ENCODE measurements at regions not wholly inside any gene's neighbourhood (a gene's known extent, or its start where the extent isn't known, plus 50 kb on each side); places are given as distances from the start of the nearest gene placed in this dataset.
"Not testable (repeated sequence)": the region's sequence is repeated elsewhere in the genome, so short reads cannot be mapped to it uniquely, and the experiment has no call there.

DNA sequence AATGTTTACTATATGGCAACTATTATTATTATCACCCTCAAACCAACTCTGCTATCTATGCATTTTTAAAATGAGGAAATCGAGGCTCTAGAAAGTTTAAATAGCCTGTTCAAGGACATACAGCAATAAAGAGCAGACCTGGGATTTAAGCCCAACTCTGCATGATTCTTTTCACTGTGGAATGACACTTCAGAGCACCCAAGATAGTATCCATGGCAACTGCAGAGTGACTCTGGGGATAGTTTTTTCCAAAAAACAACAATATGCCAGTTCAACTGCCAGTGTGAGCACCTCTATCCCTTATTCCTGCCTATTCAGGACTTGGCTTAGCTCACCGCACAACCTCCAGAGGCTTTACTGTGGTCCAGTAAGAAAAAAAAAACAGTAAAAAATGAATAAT, 293.9 kb downstream of the BRINP2 start:
- DNase-seq = no peak

DNA sequence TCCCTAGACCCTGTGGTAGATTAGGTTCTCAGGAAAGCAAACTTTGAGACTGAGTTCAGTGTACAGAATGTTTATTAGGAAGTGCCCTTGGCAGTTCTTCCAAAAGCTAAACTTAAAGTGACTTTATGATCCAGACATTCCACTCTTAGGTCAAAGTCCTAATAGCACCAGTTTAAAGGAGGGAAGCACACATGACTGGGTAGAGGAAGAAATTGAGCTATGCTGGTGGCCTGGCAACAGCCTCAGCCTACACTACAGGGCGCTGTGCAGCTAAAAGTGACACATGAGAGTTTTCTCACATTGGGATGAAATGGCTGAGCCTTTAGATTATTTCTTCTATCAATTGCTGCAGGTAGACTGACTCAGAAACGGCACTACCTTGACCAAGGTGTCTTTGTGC, 280.4 kb downstream of the BRINP2 start:
- DNase-seq = no peak

DNA sequence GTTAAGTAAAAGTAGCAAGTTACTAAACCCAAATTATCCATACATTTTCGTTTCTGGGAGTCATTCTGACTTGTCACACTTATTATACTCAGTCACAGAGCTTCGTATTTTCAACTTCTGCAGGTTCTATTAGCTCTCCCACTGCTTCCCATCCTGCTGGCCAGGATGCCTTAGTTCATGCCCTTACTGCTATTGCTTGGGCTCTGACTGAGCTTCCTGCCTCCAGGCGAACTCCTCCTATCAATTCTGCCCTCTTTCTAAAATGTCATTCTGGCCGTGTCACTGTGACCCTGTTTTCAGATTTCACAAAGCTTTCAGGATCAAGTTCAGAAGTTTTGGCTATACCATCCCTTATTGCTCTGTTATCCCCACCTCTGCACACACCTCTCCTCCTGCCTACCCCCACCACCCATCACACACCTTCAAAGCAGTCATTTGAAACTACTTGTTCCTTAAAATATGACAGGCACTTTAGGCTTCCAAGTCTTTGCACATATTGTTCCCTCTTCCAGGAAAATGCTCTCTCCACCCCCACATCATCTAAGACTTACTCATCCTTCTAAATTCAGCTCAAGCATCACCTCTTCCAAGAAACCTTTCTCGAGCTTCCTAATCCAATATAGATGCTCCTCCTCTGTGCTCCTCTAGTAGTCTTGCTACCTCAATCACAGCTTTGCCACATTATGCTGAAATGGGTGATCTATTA, 278.0 kb downstream of the BRINP2 start:
- no peak for DNase-seq

DNA sequence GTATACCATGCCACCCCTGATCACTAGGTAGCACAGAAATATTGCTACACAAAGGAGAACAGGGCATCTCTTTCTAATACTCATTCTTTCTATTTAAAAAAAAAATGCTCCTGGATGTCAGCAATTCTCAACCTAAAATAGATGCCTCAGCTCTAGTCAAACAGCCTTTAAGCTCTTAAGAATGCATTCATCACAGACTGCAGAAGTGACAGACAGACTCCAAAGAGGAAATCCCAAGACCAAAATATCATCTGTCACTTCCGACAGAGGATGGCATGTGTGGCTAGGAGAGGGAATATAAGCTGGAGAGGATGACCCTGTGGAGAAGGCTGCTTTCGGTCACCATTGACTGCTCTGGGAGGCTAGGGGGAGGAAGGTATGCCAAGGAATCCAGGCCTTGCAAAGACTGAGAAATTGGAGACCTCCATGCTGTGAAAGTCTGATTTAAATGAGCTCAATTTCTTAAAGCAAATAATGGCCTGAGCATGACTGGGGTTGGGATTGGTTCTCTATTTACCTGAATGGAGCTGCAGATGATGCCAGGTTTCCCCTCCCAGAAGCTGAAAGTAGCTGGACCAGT, 277.4 kb downstream of the BRINP2 start:
- peak; percentile 67 for DNase-seq

DNA sequence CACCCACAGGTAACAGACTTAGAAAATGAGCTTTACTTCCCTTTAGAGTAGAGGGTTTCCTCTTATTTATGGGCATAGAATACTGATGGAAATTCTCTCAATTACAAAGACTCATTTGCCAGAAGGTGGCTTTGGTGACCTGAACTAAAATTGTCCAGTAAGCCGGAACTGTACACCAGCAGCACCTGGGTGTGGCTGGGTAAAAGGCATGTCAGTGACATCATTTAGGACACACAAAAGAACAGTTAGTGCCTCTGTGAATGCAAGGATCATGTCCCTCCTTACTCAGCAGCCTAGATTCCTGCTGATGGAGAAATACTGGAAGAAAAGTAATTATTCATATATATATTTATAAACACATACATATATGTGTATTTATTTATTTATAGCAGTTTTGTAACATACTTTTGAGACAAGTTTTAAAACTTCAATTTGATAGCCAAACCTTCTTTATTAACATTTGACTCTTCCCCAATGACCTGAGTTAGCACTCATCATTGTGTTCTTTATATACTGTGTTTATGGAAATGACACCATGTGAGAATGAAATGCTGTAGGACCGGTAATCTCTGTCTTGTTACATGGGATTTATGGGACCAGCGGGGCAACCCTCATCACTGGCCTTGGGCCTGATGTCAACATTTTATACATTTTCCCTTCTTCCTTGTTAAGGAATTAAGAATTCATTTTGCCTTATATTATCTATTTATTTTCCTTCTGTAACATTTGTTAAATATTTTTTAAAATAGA, 274.4 kb downstream of the BRINP2 start:
- DNase-seq = no peak

DNA sequence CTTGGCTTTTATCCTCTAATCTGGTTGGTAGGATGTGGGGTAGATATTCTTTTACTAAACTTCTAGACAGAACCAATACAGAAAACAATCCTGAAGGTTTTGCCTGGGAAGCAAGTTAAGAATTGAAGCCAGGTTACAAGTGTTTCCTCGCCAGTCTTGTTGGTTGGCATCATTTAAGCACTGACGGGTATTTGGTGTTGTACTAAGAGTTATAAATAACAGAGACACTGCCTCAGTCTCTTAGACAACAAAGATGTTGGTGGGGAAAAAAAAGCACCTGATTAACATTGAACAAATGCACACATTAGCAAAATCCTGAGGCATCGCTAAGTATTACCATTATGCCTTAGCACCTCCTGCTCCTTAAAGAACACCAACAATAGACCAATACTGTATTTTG, 272.2 kb downstream of the BRINP2 start:
- no peak for DNase-seq

DNA sequence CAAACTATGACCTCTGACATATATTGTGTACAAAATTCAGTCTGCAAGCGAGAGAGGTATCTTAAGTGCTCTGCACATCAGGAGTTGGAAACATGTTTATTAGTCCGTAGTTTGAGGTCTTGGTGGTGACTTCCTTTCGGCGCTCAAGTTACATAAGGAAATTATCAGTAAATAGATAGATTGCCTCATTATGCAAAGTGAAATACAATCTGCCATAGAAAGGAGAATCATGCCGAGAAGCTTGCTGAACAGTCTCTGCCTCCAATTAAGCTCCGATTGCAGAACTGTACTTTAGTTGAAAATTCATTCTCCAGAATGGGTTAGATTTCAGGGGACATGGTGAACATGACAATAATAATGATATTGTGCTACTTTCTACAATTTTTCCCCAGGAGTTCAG, 271.8 kb downstream of the BRINP2 start:
- DNase-seq = no peak

DNA sequence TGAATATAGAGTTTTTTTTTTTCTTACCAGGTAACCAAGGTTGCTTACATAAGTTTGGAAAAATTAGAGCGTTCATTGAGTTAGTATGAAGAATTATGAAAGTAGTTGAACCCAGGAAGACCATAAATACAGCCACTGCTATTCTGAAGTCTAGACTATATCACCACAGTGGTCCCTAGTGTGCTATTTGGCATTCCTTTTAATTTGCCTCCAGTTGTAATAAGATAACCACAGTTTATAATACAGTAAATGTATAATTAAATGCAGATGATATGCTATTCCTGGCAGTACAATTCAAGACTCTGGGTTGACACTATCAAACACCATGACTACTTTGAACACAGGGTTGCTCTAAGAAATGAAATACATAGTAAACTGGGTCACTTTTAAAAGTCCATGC, 270.5 kb downstream of the BRINP2 start:
- DNase-seq = no peak

DNA sequence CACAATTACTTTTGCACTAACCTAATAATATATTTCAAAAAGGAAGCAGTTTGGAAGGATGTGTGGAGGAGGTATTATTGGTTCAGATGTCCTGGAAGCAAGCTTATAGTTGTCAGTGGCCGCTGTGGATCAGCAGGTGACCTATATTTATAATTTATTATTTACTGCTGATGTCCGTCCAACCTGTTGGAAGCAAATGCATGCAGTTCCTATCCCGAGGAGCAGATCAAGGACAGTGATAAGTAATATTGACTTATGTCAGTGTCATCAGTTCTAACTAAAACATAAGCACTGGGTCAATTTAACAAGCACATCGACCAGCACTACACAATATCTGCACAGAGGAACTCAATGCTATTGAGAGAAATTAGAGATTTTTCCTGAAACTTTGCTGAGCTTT, 270.1 kb downstream of the BRINP2 start:
- no peak for DNase-seq

DNA sequence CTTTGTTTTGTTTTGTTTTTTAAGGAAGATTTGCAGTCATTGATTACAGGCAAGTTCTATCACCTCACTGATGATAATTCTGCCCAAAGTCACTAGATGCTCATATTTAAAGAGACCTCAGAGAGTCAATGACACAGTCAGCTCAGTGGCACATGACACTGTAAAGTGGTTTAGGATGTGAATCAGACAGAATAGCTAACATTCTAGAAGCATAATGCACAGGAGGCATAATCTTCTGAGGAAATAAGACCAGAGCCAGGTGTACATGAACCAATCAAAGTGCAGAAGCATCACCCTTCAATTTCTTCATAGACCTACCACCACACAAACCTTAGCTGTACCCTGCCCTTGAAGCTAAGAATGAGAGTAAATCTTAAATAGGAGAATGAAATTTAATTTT, 268.5 kb downstream of the BRINP2 start:
- DNase-seq = no peak

DNA sequence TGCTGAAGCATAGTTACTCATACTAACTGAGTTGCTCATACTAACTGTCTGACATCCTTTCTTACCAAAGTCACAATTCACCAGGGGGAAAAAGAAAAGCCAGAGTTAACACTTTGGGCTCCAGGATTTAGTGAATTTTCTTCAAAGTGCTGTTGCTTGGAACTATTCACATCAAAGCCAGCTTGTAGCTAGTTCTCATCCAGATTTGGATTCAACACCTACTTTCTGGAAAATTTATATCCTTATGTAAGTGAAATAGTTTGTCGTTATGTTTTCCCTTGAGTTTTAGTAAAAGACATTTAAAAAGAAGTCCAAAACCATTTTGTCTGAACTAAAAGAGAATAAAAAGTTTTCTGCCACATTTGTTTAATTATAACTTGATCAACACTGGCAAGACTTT, 264.6 kb downstream of the BRINP2 start:
- no peak for DNase-seq

DNA sequence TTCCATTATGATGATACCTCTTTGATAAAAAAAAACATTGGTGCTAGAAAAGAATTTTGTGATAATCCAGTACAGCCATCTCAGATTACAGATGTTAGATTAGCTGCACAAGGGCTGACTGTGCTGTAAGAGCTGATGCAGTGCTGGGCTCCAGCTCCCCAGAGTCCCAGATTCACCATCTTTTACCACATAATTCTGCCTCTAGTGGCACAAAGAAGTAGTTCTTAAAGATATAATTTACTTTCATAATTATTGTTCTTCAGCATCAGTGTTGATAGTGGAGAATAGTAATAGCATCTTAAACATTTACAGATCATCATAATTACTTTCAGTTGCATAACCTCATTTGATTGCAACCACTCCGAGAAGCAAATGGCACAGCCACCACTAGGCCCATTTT, 262.1 kb downstream of the BRINP2 start:
- peak; percentile 15 for DNase-seq

DNA sequence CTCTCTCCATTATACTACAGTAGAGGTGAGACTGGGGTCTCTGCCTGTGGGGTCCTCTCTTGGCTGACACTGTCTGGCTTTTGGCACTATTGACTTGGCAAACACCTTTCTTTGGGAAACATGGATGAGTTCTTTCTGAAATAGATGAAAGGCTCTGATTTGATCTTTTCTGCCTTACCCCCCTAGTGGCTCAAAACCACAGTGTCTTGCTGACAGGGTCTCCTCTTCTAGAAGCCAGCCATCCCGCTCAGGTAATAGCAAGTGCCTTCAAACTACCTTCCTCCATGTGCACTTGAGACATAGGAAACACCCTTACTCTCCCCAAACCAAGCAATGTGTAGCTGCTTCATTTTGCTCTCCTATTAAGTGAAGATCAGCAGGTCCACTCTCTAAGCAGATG, 260.4 kb downstream of the BRINP2 start:
- DNase-seq = no peak

DNA sequence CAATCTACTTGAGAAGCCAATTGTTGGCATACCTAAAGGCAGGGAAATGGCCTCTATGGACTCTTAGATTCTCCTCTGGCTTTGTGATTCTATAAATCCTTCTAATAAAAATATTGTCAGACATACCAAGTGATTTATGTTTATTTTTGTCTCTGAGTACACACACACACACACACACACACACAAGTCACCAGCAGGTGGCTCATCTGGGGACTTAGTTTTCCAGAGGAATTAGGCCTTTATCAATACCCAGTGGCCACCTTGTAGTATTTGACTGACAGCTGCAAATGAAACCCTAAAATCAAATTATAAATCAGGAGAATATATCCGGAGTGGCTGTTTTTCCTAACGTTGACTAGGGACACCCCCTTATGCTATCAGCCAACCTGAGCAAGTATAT, 258.5 kb downstream of the BRINP2 start:
- peak; percentile 44 for DNase-seq

DNA sequence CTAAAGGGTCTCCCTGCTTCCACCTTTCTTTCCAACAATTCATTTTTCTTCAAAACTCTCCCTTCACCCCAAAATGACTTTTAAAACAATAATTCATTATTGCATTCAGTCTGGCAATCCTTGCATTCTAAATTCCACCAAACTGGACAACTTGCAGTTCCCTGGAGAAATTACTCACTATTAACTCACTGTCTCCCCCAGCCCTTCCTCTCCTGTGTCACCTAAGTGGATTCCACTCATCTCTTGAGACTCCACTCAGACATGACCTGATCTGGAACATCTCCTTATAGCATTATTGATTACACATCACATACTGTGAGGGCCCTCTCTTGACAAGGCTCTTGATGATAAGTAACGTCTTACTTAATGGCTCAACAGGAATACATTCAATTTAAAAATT, 257.1 kb downstream of the BRINP2 start:
- peak; percentile 51 for DNase-seq

DNA sequence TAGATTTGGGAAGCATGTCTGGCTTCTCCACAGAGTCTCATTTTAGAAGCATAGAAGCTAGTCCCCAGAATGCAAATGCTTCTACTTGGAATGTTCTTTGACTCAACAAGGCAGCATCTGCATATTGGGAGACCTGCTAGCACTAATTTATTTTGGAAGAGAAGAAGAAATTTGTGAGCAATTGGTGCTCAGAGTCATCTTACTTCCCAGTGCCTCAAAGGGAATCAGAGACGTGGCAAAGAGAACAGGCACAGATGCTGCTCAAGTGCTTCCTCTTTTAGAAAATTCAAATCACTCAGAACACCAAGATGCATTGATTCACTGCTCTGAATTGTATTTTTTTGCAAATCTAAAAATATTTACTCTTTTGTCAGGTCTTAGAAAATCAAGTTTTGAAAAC, 255.7 kb downstream of the BRINP2 start:
- DNase-seq = no peak

DNA sequence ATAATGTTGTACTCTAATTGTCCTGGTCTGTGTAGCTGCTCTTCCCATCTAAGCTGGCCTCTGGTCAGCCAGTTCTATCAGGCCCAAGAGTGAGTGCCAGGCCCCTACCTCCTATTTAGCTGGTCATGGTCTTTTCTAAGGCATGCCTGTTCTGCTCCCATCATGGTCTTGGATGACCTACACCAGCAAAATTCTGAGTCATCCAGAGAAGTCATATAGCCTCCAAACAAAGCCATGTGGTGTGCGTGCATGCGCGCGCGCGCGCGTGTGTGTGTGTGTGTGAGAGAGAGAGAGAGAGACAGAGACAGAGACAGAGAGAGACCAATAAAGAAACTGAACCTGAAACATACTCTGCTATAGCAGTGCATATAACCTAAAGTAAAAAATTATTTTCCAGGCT, 254.4 kb downstream of the BRINP2 start:
- no peak for DNase-seq

DNA sequence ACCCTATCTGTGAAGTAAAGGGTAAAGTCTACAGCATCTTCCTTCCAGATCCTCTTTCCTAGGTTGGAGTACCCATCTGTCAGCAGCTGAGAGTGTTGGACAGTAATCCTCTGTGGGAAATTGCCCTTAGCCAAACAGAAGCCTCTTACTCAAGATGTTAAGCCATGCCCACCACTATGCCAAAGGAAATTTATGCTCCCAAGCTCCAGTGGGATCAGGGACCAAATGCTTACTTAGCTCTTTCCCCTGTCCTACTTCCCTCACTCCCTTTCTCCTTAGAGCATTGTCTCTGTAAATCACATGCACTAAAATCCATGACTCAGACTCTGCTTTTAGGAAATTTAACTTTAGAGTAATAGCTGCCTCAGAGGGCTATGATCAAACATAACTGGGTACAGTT, 254.0 kb downstream of the BRINP2 start:
- peak; percentile 94 for DNase-seq

DNA sequence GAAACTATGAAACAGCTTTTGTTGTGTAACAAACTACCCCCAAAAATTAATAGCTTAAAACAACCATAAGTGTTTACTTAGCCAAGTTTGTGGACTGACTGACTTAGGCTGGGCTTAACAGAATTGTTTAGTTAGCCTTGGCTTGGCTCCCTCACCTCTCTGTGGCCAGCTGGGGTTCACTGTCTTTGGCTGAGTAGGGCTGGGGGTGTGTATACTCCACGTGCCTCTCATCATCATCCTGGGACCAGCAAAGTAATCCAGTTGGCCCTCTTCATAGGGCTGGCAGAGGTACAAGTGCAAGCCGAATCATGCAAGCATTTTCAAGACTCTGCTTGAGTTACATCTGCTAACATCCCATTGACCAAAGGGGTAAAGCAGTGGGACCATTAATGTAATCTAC, 252.3 kb downstream of the BRINP2 start:
- DNase-seq = peak; percentile 44

DNA sequence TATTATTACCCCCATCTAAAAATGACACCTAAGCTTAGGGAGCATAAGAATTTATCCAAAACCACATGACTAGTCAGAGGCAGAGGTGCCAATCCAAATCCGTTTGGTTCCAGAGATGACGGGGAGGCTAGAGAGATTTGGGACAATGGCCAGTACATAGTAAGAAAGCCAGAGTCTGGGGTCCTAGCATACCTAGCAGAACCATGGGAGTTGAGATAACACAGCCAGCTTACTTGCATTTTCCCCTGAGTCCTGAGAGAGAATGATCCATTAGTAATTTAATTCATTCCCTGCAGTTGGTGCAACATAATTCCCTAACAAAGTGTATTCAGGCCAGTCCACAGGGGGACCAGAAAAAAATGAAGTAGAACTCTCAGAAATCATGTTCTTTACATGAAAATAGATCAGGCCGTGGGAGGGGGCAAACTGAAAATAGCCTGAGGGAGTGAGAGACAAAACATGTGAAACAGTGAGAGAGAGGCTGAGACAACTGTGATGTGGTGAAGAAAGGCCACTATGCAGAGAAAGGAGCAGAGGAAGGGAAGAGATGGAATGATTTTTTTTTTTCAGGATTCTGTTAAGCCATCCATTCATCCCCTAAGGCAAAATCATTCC, 243.3 kb downstream of the BRINP2 start:
- DNase-seq = no peak

DNA sequence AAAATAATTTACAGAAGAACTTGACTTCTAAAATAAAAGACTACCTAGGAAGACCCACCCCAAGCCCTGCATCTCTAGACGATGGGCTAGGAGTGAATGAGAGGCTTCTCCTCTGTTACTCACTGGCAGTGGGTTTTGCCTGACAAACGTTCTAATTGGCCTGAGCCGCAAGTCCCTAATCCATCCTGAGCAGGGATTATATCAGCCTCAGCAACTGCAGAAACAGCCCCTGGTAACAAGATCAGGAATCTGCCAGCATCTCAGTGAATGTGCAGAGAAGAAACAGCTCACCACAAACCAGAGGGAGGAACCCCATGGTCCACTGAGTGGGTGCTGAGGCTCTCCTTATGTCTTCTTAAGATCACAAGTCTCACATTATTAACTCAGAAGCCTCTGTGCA, 240.6 kb downstream of the BRINP2 start:
- DNase-seq = peak; percentile 99

DNA sequence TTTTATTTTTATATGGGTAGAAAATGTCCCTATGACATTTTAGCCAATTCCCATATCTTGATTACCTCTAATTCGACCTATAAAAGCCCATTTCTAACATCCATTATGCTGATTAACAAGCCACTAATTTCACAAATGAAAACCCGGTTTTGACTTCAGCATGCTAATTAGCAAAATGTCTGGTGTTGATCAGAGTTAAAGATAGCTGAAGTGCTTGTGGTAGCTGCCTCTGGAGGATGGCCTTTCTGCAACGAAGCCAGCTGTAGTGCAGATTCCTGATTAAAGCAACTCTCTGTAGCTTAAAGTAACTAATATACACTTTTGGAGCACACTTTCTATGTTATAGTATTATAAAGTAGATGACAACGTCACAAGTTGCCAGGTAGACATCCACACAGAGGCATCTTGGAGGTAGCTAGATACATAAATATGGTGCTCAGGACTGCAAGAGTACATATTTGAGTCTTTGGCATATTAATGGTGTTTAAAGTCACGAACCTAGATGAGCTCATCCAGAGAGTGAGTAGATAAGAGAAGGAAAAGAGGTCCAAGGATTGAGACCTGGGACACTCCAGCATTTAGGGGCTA, 239.5 kb downstream of the BRINP2 start:
- DNase-seq = no peak

DNA sequence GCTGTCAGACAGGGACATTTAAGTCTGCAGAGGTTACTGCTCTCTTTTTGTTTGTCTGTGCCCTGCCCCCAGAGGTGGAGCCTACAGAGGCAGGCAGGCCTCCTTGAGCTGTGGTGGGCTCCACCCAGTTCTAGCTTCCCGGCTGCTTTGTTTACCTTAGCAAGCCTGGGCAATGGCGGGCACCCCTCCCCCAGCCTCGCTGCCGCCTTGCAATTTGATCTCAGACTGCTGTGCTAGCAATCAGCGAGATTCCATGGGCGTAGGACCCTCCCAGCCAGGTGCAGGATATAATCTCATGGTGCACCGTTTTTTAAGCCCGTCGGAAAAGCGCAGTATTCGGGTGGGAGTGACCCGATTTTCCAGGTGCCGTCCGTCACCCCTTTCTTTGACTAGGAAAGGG, 235.6 kb downstream of the BRINP2 start:
- DNase-seq = not testable (repeated sequence)

DNA sequence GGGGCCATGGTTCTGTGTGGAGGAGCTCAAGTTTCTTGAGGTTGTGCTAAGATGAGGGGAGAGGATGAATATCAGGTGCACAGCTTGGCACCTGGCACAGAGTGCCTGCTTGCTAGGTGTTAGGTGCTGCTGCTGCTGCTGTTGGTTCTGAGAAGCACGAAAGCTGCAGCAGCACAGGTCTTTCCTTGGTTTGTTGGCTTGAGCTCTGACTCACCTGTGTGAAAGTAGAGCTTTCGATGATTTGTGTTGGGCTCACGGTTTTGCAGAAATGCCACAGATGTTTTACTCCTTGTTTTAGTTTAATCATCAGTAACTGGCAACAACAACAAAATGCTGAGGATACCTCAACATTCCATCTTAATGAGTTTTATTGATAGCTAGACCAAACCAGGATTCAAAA, 221.6 kb downstream of the BRINP2 start:
- no peak for DNase-seq

Measured in NCI-H82 (cell line).